SK-N-SH (cell line): ENCODE measurements at regions not wholly inside any gene's neighbourhood (a gene's known extent, or its start where the extent isn't known, plus 50 kb on each side); places are given as distances from the start of the nearest gene placed in this dataset.

Experiments used
- EP300 ChIP-seq, 2 experiments: IDR thresholded peaks; 2 replicates each; pipeline versions ENCODE4 v1.4.0 to v1.6.1; 2012; ENCODE audit warnings: borderline replicate concordance in 1 of 2, low read depth in 1 of 2, low read length in 1 of 2
- POLR2AphosphoS5 ChIP-seq: IDR thresholded peaks from 2 replicates; pipeline ENCODE4 v1.6.1; 2012; ENCODE audit warnings: low read depth, low read length
- SMC3 ChIP-seq: IDR thresholded peaks from 2 replicates; pipeline ENCODE4 v1.6.1; 2012; ENCODE audit warnings: low read depth, low read length, improper control_type of control experiment
- TF ChIP-seq, protein P1 (sequence below): IDR thresholded peaks from 2 replicates; pipeline ENCODE4 v1.4.0; 2012; ENCODE audit warnings: low read depth
- TF ChIP-seq, protein P2 (sequence below): fragments of 200-600 bp; sonication (generic); IDR thresholded peaks from 2 replicates; pipeline ENCODE4 v1.6.1; 2017; ENCODE audit warnings: antibody characterized with exemption, mild to moderate bottlenecking, moderate library complexity

DNA sequence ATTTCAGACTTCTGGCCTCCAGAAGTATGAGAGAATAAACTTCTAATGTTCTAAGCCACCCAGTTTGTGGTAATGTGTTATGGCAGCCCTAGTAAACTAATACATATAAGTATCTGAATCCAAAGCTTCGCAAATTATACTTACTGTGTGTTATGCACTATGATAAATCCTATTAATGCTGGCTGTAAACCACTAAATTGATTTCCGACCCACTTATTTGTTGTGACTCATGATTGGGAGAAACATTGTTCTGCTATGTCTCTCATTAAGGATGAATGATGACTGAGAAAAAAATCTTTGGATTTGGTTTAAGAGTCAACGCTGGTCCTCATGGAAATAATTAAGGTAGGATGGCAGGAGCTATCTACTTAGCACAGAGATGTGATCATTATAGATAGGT is 62.0 kb downstream of the FZD4 start:
- TF ChIP-seq POLR2AphosphoS5 (no peak), EP300 (IDR thresholded peaks at IDR 0.05; ENCODE audit: borderline replicate concordance in 1 of 2, low read depth in 1 of 2, low read length in 1 of 2) (no peak), SMC3 (no peak)
- TF ChIP-seq, protein P1, sequence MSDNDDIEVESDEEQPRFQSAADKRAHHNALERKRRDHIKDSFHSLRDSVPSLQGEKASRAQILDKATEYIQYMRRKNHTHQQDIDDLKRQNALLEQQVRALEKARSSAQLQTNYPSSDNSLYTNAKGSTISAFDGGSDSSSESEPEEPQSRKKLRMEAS = no peak
- TF ChIP-seq, protein P2, sequence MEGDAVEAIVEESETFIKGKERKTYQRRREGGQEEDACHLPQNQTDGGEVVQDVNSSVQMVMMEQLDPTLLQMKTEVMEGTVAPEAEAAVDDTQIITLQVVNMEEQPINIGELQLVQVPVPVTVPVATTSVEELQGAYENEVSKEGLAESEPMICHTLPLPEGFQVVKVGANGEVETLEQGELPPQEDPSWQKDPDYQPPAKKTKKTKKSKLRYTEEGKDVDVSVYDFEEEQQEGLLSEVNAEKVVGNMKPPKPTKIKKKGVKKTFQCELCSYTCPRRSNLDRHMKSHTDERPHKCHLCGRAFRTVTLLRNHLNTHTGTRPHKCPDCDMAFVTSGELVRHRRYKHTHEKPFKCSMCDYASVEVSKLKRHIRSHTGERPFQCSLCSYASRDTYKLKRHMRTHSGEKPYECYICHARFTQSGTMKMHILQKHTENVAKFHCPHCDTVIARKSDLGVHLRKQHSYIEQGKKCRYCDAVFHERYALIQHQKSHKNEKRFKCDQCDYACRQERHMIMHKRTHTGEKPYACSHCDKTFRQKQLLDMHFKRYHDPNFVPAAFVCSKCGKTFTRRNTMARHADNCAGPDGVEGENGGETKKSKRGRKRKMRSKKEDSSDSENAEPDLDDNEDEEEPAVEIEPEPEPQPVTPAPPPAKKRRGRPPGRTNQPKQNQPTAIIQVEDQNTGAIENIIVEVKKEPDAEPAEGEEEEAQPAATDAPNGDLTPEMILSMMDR = no peak
